NT2/D1 (cell line): ENCODE measurements at regions not wholly inside any gene's neighbourhood (a gene's known extent, or its start where the extent isn't known, plus 50 kb on each side); places are given as distances from the start of the nearest gene placed in this dataset.

Experiments used
- YY1 ChIP-seq: IDR thresholded peaks from 2 replicates; pipeline ENCODE4 v1.6.1; 2011; ENCODE audit not compliant: insufficient read length, insufficient read depth
- ZNF274 ChIP-seq: IDR thresholded peaks from 2 replicates; pipeline ENCODE4 v1.6.1; 2011; ENCODE audit warnings: mild to moderate bottlenecking, low read depth, low read length

DNA sequence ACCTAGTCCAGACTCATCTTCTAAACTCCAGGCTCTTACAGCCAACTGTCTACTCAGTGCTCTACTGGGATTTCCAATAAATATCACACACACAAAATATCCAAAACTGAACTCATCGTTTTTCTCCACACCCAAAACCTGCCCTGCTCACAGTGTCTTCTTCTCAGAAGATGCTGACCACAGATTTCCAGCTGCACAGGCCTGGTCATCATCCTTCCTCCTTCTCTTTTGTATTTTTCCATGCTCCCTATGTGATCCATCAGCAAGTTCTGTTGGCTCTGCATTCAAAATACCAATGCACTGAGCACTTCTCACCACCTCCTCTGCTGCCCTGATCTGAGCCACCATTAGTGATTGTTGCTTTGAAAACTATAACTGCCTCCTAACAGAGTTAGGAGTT lies 159.5 kb upstream of the KAZN start:
- TF ChIP-seq YY1 (no peak), ZNF274 (no peak)
